IMR-90 (cell line): ENCODE measurements at regions not wholly inside any gene's neighbourhood (a gene's known extent, or its start where the extent isn't known, plus 50 kb on each side); places are given as distances from the start of the nearest gene placed in this dataset.
"Not testable (repeated sequence)": the region's sequence is repeated elsewhere in the genome, so short reads cannot be mapped to it uniquely, and the experiment has no call there.

Experiments used
- ATAC-seq: fragments of 200-7000 bp; cut with Tn5 transposase; 2 replicates; pipeline ENCODE4 v1.9.1; 2020; ENCODE audit warnings: low read depth, mild to moderate bottlenecking, moderate library complexity
- BruUV-seq: library from RNA; stranded (reverse); fragments of 400-500 nt; replicated peaks from 2 replicates; lab custom pipeline; 2021; lab: Mats Ljungman, UMichigan
- CTCF ChIA-PET: fragments of 300-600 bp; formaldehyde crosslinking; extraction: SDS; loops from one replicate; lab custom pipeline; 2021; ENCODE audit warnings: antibody characterized with exemption; lab: Yijun Ruan, JAX
- POLR2A ChIA-PET: fragments of 300-600 bp; sonication (Branson Sonifier 250); formaldehyde crosslinking; loops from one replicate; lab custom pipeline; 2022; ENCODE audit warnings: antibody characterized with exemption; ENCODE audit not compliant: unreplicated experiment; lab: Charles Lee
- DNase-seq: peaks from one replicate; pipeline ENCODE4 v3.0.0; 2013
- H2AFZ ChIP-seq: replicated peaks from 2 replicates; pipeline ENCODE3; 2013; ENCODE audit warnings: low read length, mild to moderate bottlenecking; ENCODE audit not compliant: poor library complexity
- H2AK5ac ChIP-seq: 2 replicates; pipeline ENCODE4 v1.6.1; 2013; ENCODE audit warnings: low read depth, low read length, inconsistent platforms
- H2AK9ac ChIP-seq: replicated peaks from 2 replicates; pipeline ENCODE3; 2013; ENCODE audit warnings: mild to moderate bottlenecking, low read depth, low read length, moderate library complexity; ENCODE audit not compliant: poor library complexity
- H2BK120ac ChIP-seq: 2 replicates; pipeline ENCODE4 v1.6.1; 2013; ENCODE audit warnings: low read depth, low read length, inconsistent platforms
- H2BK15ac ChIP-seq: 3 replicates; pipeline ENCODE4 v1.6.1; 2013; ENCODE audit warnings: low read depth, low read length, inconsistent platforms
- H2BK20ac ChIP-seq: 2 replicates; pipeline ENCODE4 v1.6.1; 2013; ENCODE audit warnings: low read depth, mild to moderate bottlenecking, inconsistent platforms, low read length, moderate library complexity
- H2BK5ac ChIP-seq: 2 replicates; pipeline ENCODE4 v1.6.1; 2013; ENCODE audit warnings: mild to moderate bottlenecking, low read depth, low read length, inconsistent platforms; ENCODE audit not compliant: poor library complexity, severe bottlenecking
- H3K14ac ChIP-seq: replicated peaks from 2 replicates; pipeline ENCODE4 v1.6.1; 2013; ENCODE audit warnings: low read depth, low read length, inconsistent platforms
- H3K18ac ChIP-seq: 2 replicates; pipeline ENCODE4 v1.6.1; 2013; ENCODE audit warnings: low read depth, low read length, control low read depth
- H3K23ac ChIP-seq: 2 replicates; pipeline ENCODE4 v1.6.1; 2013; ENCODE audit warnings: low read depth, low read length, inconsistent platforms
- H3K27ac ChIP-seq: 2 replicates; pipeline ENCODE4 v1.5.1; 2013; ENCODE audit warnings: mild to moderate bottlenecking, control low read depth, low read length; ENCODE audit not compliant: insufficient read depth
- H3K27me3 ChIP-seq: 2 replicates; pipeline ENCODE4 v1.6.1; 2013; ENCODE audit warnings: low read length; ENCODE audit not compliant: control insufficient read depth, insufficient read depth
- H3K36me3 ChIP-seq: 2 replicates; pipeline ENCODE4 v1.6.1; 2013; ENCODE audit warnings: low read length, mixed read lengths; ENCODE audit not compliant: control insufficient read depth, insufficient read depth
- H3K4ac ChIP-seq: 2 replicates; pipeline ENCODE4 v1.6.1; 2013; ENCODE audit warnings: low read depth, low read length, inconsistent platforms
- H3K4me1 ChIP-seq: 2 replicates; pipeline ENCODE4 v1.6.1; 2013; ENCODE audit warnings: low read length, mixed read lengths; ENCODE audit not compliant: control insufficient read depth, insufficient read depth
- H3K4me2 ChIP-seq: 2 replicates; pipeline ENCODE4 v1.6.1; 2013; ENCODE audit warnings: low read depth, mild to moderate bottlenecking, control low read depth, low read length, moderate library complexity
- H3K4me3 ChIP-seq: 2 replicates; pipeline ENCODE4 v1.5.1; 2013; ENCODE audit warnings: low read depth, mild to moderate bottlenecking, control low read depth, low read length, moderate library complexity; ENCODE audit not compliant: insufficient read depth
- H3K56ac ChIP-seq: 2 replicates; pipeline ENCODE4 v1.6.1; 2013; ENCODE audit warnings: low read length, inconsistent platforms; ENCODE audit not compliant: insufficient read depth; ENCODE audit errors: extremely low read depth
- H3K79me1 ChIP-seq, 2 experiments: 2 replicates each; pipeline ENCODE4 v1.6.1; 2013; ENCODE audit warnings: low read length in 2 of 2, inconsistent platforms in 1 of 2, low read depth in 1 of 2
- H3K9ac ChIP-seq: 2 replicates; pipeline ENCODE4 v1.6.1; 2013; ENCODE audit warnings: low read depth, low read length, control low read depth
- H3K9me1 ChIP-seq: 2 replicates; pipeline ENCODE4 v1.6.1; 2013; ENCODE audit warnings: low read length, inconsistent platforms; ENCODE audit not compliant: insufficient read depth
- H3K9me3 ChIP-seq: 2 replicates; pipeline ENCODE4 v1.6.1; 2013; ENCODE audit warnings: low read length; ENCODE audit not compliant: control insufficient read depth, insufficient read depth
- H4K20me1 ChIP-seq: 2 replicates; pipeline ENCODE4 v1.6.1; 2013; ENCODE audit warnings: low read length, inconsistent platforms; ENCODE audit not compliant: insufficient read depth
- H4K5ac ChIP-seq: 2 replicates; pipeline ENCODE4 v1.6.1; 2013; ENCODE audit warnings: mild to moderate bottlenecking, low read depth, low read length, control low read depth
- H4K8ac ChIP-seq, 2 experiments: 2 replicates each; pipeline ENCODE4 v1.6.1; 2013; ENCODE audit warnings: low read depth in 2 of 2, low read length in 2 of 2, control low read depth in 1 of 2, inconsistent platforms in 1 of 2
- H4K91ac ChIP-seq: 2 replicates; pipeline ENCODE4 v1.6.1; 2013; ENCODE audit warnings: low read depth, low read length, inconsistent platforms; ENCODE audit not compliant: insufficient read depth
- BHLHE40 ChIP-seq: fragments of 150-350 bp; IDR thresholded peaks from 2 replicates; pipeline ENCODE4 v1.6.1; 2016; ENCODE audit warnings: mild to moderate bottlenecking, low read depth, low read length
- CHD1 ChIP-seq: IDR thresholded peaks from 2 replicates; pipeline ENCODE4 v1.6.1; 2012; ENCODE audit warnings: low read depth, low read length, improper control_type of control experiment
- MAZ ChIP-seq: IDR thresholded peaks from 2 replicates; pipeline ENCODE4 v1.6.1; 2012; ENCODE audit warnings: low read depth, mild to moderate bottlenecking, low read length, improper control_type of control experiment, moderate library complexity, borderline replicate concordance
- WGBS, 2 experiments: methylation state at CpG; one replicate each; pipeline versions ENCODE4 v1.1.5 to v1.1.7; 2013; ENCODE audit warnings: missing lambda C conversion rate in 2 of 2; ENCODE audit not compliant: insufficient read length in 1 of 2; ENCODE audit errors: extremely low coverage in 2 of 2; 5-methylcytosine and 5-hydroxymethylcytosine counted together
- dilution Hi-C: fragments of 300-500 bp; cut with HindIII; formaldehyde crosslinking; loops from one replicate; pipeline ENCODE4 v1.14.3; 2018; ENCODE audit warnings: low sequenced_read_pairs; ENCODE audit not compliant: unreplicated experiment
- in situ Hi-C: fragments of 300-500 bp; cut with MboI; formaldehyde crosslinking; loops from 3 replicates; pipeline ENCODE4 v1.14.3; 2019; ENCODE audit warnings: low sequenced_read_pairs, inconsistent platforms, mixed read lengths
- intact Hi-C: fragments of 100-400 bp; cut with micrococcal nuclease; formaldehyde crosslinking; loops from 2 replicates; pipeline ENCODE4 v1.10.0; 2022

- BruUV-seq, result no TSS peak
- no peak overlapping the region for H3K4ac ChIP-seq
- CTCF ChIA-PET, result no interaction called here
- WGBS, 2 experiments, result 7% methylated on average over 3 of the region's 20 CpGs; no CpG with 5 or more reads in 1 of the 2 experiments
- H3K79me1 ChIP-seq, result no peaks in the 10 kb centered on the region
- H3K9me3 ChIP-seq, result no peaks in the 10 kb centered on the region
- dilution Hi-C loops (no loop called here), in situ Hi-C loops (no loop called here), intact Hi-C loops (no loop called here)
- no peak overlapping the region for H2BK120ac ChIP-seq
- no peak overlapping the region for H2BK15ac ChIP-seq
- H3K9me1 ChIP-seq, result no peaks in the 10 kb centered on the region
- DNase-seq (peak; percentile 68), ATAC-seq (peak; percentile 82)
- H3K23ac ChIP-seq, result no peak overlapping the region
- no peak overlapping the region for H2AK5ac ChIP-seq
- no peak overlapping the region for H4K8ac ChIP-seq
- no peak overlapping the region for H3K27ac ChIP-seq
- H3K56ac ChIP-seq, result no peak overlapping the region
- H3K4me2 ChIP-seq, result peak overlapping the region; percentile 54; the same call in 1 of the 2 replicates
- POLR2A ChIA-PET, result no interaction called here
- H3K14ac ChIP-seq, result no peak overlapping the region
- no peak overlapping the region for H3K4me3 ChIP-seq
- H2BK5ac ChIP-seq, result no peak overlapping the region
- H4K20me1 ChIP-seq, result no peaks in the 10 kb centered on the region
- no peak overlapping the region for H2BK20ac ChIP-seq
- H2AK9ac ChIP-seq, result no peak overlapping the region
- H3K9ac ChIP-seq, result no peak overlapping the region
- H3K36me3 ChIP-seq, result no peaks in the 10 kb centered on the region
- no peak overlapping the region for H4K5ac ChIP-seq
- no peak for TF ChIP-seq CHD1
- TF ChIP-seq MAZ, result 0 out of 2 replicates have a peak, but pooled peaks have one; percentile 20
- 0 out of 2 replicates have a peak, but pooled peaks have one; percentile 14 for TF ChIP-seq BHLHE40
- H3K18ac ChIP-seq, result no peak overlapping the region
- no peaks in the 10 kb centered on the region for H3K4me1 ChIP-seq
- H4K91ac ChIP-seq, result no peak overlapping the region
- peaks cover 2% of the 10 kb centered on the region; the same call in 1 of the 2 replicates for H3K27me3 ChIP-seq
- H2AFZ ChIP-seq, result peak overlapping the region; percentile 16
Observed at GRCh38 chr1:38727684-38728584, 131.6 kb downstream of the RRAGC start.

- H3K79me1 ChIP-seq, H4K5ac ChIP-seq, intact Hi-C loops, H2BK15ac ChIP-seq, DNase-seq, dilution Hi-C loops, H2AK9ac ChIP-seq, H3K14ac ChIP-seq, H2BK5ac ChIP-seq, H3K4ac ChIP-seq, H4K8ac ChIP-seq, H4K20me1 ChIP-seq, ATAC-seq, POLR2A ChIA-PET, H4K91ac ChIP-seq, H3K18ac ChIP-seq, H2AK5ac ChIP-seq, H2BK20ac ChIP-seq, H2BK120ac ChIP-seq, in situ Hi-C loops, H3K4me3 ChIP-seq, H3K4me1 ChIP-seq, H3K27me3 ChIP-seq, H3K56ac ChIP-seq, H3K23ac ChIP-seq, H3K27ac ChIP-seq, H2AFZ ChIP-seq, BruUV-seq, H3K9me3 ChIP-seq, H3K9me1 ChIP-seq, H3K36me3 ChIP-seq, H3K9ac ChIP-seq, H3K4me2 ChIP-seq: not testable (repeated sequence)
- CTCF ChIA-PET, result interaction anchor here (0.5 kb wide), 1 partner anchor 115 kb away, joined by 4 read pairs; no protein-coding TSS in a partner anchor
- no CpG with 5 or more reads among the region's 8 CpGs for WGBS, 2 experiments
Observed at GRCh38 chr1:38725321-38725961, 134.1 kb downstream of the RRAGC start.
